MG63 (cell line): ENCODE measurements at regions not wholly inside any gene's neighbourhood (a gene's known extent, or its start where the extent isn't known, plus 50 kb on each side); places are given as distances from the start of the nearest gene placed in this dataset.

Experiments used
- DNase-seq: peaks from one replicate; pipeline ENCODE4 v3.0.0-alpha.2; 2020
- H3K27me3 ChIP-seq: fragments of 250-450 bp; sonication (Bioruptor Pico); 2 replicates; pipeline ENCODE4 v1.5.1; 2020; ENCODE audit warnings: mild to moderate bottlenecking, moderate library complexity
- H3K36me3 ChIP-seq: fragments of 250-450 bp; sonication (Bioruptor Pico); 2 replicates; pipeline ENCODE4 v1.5.1; 2020; ENCODE audit warnings: mild to moderate bottlenecking, moderate library complexity
- H3K4me3 ChIP-seq: fragments of 250-450 bp; sonication (Bioruptor Pico); 2 replicates; pipeline ENCODE4 v1.5.1; 2020; ENCODE audit warnings: mild to moderate bottlenecking, moderate library complexity
- H3K9me3 ChIP-seq: fragments of 250-450 bp; sonication (Bioruptor Pico); 2 replicates; pipeline ENCODE4 v1.5.1; 2020; ENCODE audit warnings: mild to moderate bottlenecking, moderate library complexity

- Histone ChIP-seq H3K27me3 (no peaks in the 10 kb centered on the region), H3K9me3 (no peaks in the 10 kb centered on the region), H3K4me3 (no peak overlapping the region), H3K36me3 (no peaks in the 10 kb centered on the region)
- no peak for DNase-seq
Observed at GRCh38 chr6:18577491-18577890, 190.3 kb downstream of the RNF144B start.

DNA sequence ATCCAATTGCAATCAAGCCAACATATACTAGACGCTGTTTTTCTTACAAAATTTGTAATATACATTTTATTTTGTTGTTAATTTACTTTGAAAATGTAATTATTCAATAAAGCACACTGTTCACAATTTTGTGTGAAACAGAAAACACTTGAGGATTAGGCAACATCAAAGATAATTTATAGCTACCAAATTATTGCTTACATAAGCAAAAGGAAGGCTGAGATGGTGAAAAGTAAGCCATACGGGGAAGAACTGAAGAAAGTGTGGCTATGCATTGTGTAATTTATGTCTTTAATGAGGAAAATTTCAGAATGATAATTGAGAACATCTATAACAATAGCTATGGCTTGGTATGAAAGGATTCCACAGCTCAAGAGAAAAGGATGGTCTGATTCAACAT, 192.0 kb downstream of the RNF144B start:
- Histone ChIP-seq H3K9me3 (no peaks in the 10 kb centered on the region), H3K4me3 (no peak overlapping the region), H3K36me3 (no peaks in the 10 kb centered on the region), H3K27me3 (no peaks in the 10 kb centered on the region)
- no peak for DNase-seq

- H3K27me3 ChIP-seq = no peaks in the 10 kb centered on the region
- no peak overlapping the region for H3K4me3 ChIP-seq
- no peaks in the 10 kb centered on the region for H3K36me3 ChIP-seq
Observed at GRCh38 chr6:18579869-18580268, 192.7 kb downstream of the RNF144B start.

GRCh38 chr6:18584372-18584771, 197.2 kb downstream of the RNF144B start:
- Histone ChIP-seq H3K9me3 (no peaks in the 10 kb centered on the region), H3K36me3 (no peaks in the 10 kb centered on the region), H3K4me3 (no peak overlapping the region), H3K27me3 (no peaks in the 10 kb centered on the region)
- DNase-seq = no peak

More at GRCh38 chr6:18579869-18580268, 192.7 kb downstream of the RNF144B start:
- DNase-seq = no peak
- H3K9me3 ChIP-seq = no peaks in the 10 kb centered on the region

- Histone ChIP-seq H3K27me3 (no peaks in the 10 kb centered on the region), H3K4me3 (no peak overlapping the region), H3K9me3 (no peaks in the 10 kb centered on the region), H3K36me3 (no peaks in the 10 kb centered on the region)
- no peak for DNase-seq
Observed at GRCh38 chr6:18585032-18585573, 198.0 kb downstream of the RNF144B start.

- DNase-seq = no peak
- H3K36me3 ChIP-seq = no peaks in the 10 kb centered on the region
Observed at GRCh38 chr6:18586133-18586532, 199.0 kb downstream of the RNF144B start.

GRCh38 chr6:18595774-18596530, 208.8 kb downstream of the RNF144B start:
- no peaks in the 10 kb centered on the region for H3K36me3 ChIP-seq
- no peaks in the 10 kb centered on the region for H3K27me3 ChIP-seq
- DNase-seq = peak; percentile 26
- no peaks in the 10 kb centered on the region for H3K9me3 ChIP-seq
- H3K4me3 ChIP-seq = no peak overlapping the region

More at GRCh38 chr6:18586133-18586532, 199.0 kb downstream of the RNF144B start:
- Histone ChIP-seq H3K4me3 (no peak overlapping the region), H3K27me3 (no peaks in the 10 kb centered on the region), H3K9me3 (no peaks in the 10 kb centered on the region)

GRCh38 chr6:18596531-18596835, 209.3 kb downstream of the RNF144B start:
- no peaks in the 10 kb centered on the region for H3K9me3 ChIP-seq
- no peaks in the 10 kb centered on the region for H3K27me3 ChIP-seq
- DNase-seq = no peak
- H3K36me3 ChIP-seq = no peaks in the 10 kb centered on the region
- no peak overlapping the region for H3K4me3 ChIP-seq

DNA sequence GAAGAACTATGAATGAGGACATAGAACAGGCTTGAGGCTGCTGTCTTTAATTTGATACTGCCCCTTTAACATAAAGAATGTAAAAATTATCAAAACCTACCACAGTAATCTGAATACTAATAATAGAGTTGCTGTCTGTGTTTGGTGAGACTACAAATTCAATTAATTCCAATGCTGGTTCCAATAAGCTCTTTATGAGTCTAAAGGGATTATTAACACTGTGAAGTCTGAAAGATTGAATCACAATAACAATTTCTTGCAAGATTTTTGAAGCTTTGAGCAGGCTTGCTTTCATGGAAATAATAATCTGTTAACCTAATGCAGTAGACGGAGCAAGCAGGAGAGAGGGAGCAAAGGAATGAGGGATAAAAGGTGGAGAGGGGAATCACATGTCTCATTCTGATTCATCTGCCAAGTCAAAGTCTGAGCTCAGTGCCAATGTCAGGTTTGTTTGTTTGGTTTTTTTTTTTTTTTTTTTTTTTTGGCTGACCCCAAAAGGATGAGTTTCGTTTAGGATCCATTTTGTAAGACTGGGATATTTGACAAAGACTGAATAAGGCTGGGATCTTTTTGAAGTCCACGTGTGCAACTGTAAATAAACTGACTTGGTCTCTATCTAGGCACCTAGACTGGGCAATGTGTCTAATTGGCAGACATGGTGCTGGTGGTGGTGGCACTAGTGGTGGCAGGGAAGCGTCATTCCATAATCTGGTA, 211.6 kb downstream of the RNF144B start:
- Histone ChIP-seq H3K36me3 (no peaks in the 10 kb centered on the region), H3K4me3 (no peak overlapping the region), H3K27me3 (no peaks in the 10 kb centered on the region), H3K9me3 (no peaks in the 10 kb centered on the region)
- DNase-seq = no peak

- no peak for DNase-seq
- no peaks in the 10 kb centered on the region for H3K9me3 ChIP-seq
- no peaks in the 10 kb centered on the region for H3K27me3 ChIP-seq
- no peaks in the 10 kb centered on the region for H3K36me3 ChIP-seq
- no peak overlapping the region for H3K4me3 ChIP-seq
Observed at GRCh38 chr6:18600255-18600654, 213.1 kb downstream of the RNF144B start.

GRCh38 chr6:18601516-18602020, 214.4 kb downstream of the RNF144B start:
- Histone ChIP-seq H3K36me3 (no peaks in the 10 kb centered on the region), H3K4me3 (no peak overlapping the region), H3K27me3 (no peaks in the 10 kb centered on the region), H3K9me3 (no peaks in the 10 kb centered on the region)
- DNase-seq = no peak

DNA sequence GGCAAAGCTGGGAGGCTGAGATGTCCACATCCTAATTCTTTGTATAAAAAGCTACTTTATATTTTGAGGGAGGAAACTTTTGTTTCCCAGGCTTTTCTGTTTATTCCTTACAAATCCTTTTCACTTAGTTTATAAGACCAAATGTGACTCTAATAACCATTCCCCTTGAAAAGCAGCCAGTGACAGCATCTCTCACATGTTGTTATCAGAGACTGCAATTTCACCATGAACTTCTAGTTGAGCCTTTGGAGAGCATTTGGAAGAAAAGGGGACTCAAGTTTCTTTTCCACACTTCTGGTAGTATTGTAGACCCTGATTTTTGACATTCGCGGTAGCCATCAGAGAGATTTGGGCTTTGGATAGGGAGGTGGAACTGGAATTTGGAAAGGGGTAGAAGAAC, 215.8 kb downstream of the RNF144B start:
- Histone ChIP-seq H3K4me3 (no peak overlapping the region), H3K27me3 (no peaks in the 10 kb centered on the region), H3K9me3 (no peaks in the 10 kb centered on the region), H3K36me3 (no peaks in the 10 kb centered on the region)
- DNase-seq = no peak

GRCh38 chr6:18603361-18603760, 216.2 kb downstream of the RNF144B start:
- no peaks in the 10 kb centered on the region for H3K36me3 ChIP-seq
- no peak for DNase-seq
- H3K9me3 ChIP-seq = no peaks in the 10 kb centered on the region
- H3K27me3 ChIP-seq = no peaks in the 10 kb centered on the region
- H3K4me3 ChIP-seq = no peak overlapping the region

GRCh38 chr6:18605841-18606240, 218.7 kb downstream of the RNF144B start:
- Histone ChIP-seq H3K9me3 (no peaks in the 10 kb centered on the region), H3K4me3 (no peak overlapping the region), H3K36me3 (no peaks in the 10 kb centered on the region), H3K27me3 (no peaks in the 10 kb centered on the region)
- no peak for DNase-seq

- H3K36me3 ChIP-seq = no peaks in the 10 kb centered on the region
- H3K4me3 ChIP-seq = no peak overlapping the region
- no peaks in the 10 kb centered on the region for H3K9me3 ChIP-seq
- no peak for DNase-seq
- no peaks in the 10 kb centered on the region for H3K27me3 ChIP-seq
Observed at GRCh38 chr6:18609715-18610114, 222.6 kb downstream of the RNF144B start.

- H3K9me3 ChIP-seq = no peaks in the 10 kb centered on the region
- H3K4me3 ChIP-seq = no peak overlapping the region
- H3K27me3 ChIP-seq = no peaks in the 10 kb centered on the region
- no peaks in the 10 kb centered on the region for H3K36me3 ChIP-seq
- DNase-seq = no peak
Observed at GRCh38 chr6:18613319-18613925, 226.3 kb downstream of the RNF144B start.

GRCh38 chr6:18629571-18629970, 242.4 kb downstream of the RNF144B start:
- no peak for DNase-seq
- Histone ChIP-seq H3K27me3 (no peaks in the 10 kb centered on the region), H3K9me3 (no peaks in the 10 kb centered on the region), H3K36me3 (no peaks in the 10 kb centered on the region), H3K4me3 (no peak overlapping the region)
